Right lobe of liver (tissue), 6 donors: ENCODE measurements at regions not wholly inside any gene's neighbourhood (a gene's known extent, or its start where the extent isn't known, plus 50 kb on each side); places are given as distances from the start of the nearest gene placed in this dataset.

ENCODE experiments used
- ATAC-seq, 4 donors: fragments of 200-7000 bp; cut with Tn5 transposase; one replicate each; pipeline ENCODE4 v1.9.1; 2020; ENCODE audit warnings: mild to moderate bottlenecking in 4 of 4, moderate library complexity in 4 of 4
- DNase-seq, 3 donors: peaks; one replicate each; pipeline ENCODE4 v3.0.0-alpha.2; 2020
- H3K27ac ChIP-seq, 3 donors: fragments of 200-600 bp; one replicate each; pipeline ENCODE4 v1.8.0; 2022
- H3K27me3 ChIP-seq, 2 donors: fragments of 200-600 bp; one replicate each; pipeline ENCODE4 v1.8.0; 2022
- H3K36me3 ChIP-seq, 4 donors: fragments of 200-600 bp; sonication (generic) in 1 of 4; one replicate each; pipeline versions ENCODE4 v1.5.1 to v1.8.0; 2017 to 2022; ENCODE audit warnings: control low read depth in 1 of 4
- H3K4me1 ChIP-seq, 4 donors: fragments of 200-600 bp; sonication (generic) in 1 of 4; one replicate each; pipeline versions ENCODE4 v1.5.1 to v1.8.0; 2017 to 2022; ENCODE audit warnings: control low read depth in 1 of 4
- H3K4me3 ChIP-seq, 3 donors: fragments of 200-600 bp; one replicate each; pipeline ENCODE4 v1.8.0; 2022
- H3K9me3 ChIP-seq, 4 donors: fragments of 200-600 bp; sonication (generic) in 1 of 4; one replicate each; pipeline versions ENCODE4 v1.5.1 to v1.8.0; 2017 to 2022; ENCODE audit warnings: control low read depth in 1 of 4
- CTCF ChIP-seq, 4 donors: fragments of 200-600 bp in 3 of 4; fragments of 450-650 bp in 1 of 4; IDR thresholded peaks; one replicate each; pipeline versions ENCODE4 v1.5.1 to v1.8.0; 2016 to 2022; ENCODE audit warnings: antibody characterized with exemption in 4 of 4, mild to moderate bottlenecking in 2 of 4
- POLR2A ChIP-seq: fragments of 450-650 bp; IDR thresholded peaks from one replicate; pipeline ENCODE4 v1.6.1; 2017; ENCODE audit warnings: antibody characterized with exemption, mild to moderate bottlenecking
- WGBS: methylation state at CpG from one replicate; pipeline ENCODE4 v1.1.6; 2018; ENCODE audit warnings: low coverage, low lambda C conversion rate; ENCODE audit not compliant: insufficient coverage; ENCODE audit errors: missing lambda C conversion rate; 5-methylcytosine and 5-hydroxymethylcytosine counted together
- intact Hi-C, 2 donors: fragments of 100-400 bp; cut with DNase I; formaldehyde crosslinking; loops; one replicate each; pipeline versions ENCODE4 v1.11.2 to v1.14.1; 2022
- donor health status: DM: no; HTN: yes; CAD: no.
- donor health status: DM: no; HTN: no; CAD: no.
- donor health status: DM: no; HTN: no; CAD: no.
- donor health status: DM: no; HTN: yes; CAD: no.
- donor health status: DM: no; HTN: yes; CAD: no.

GRCh38 chr3:44125882-44126281, 115.8 kb upstream of the TOPAZ1 start:
- no peak for TF ChIP-seq CTCF (IDR thresholded peaks at IDR 0.05)
- no peak for TF ChIP-seq POLR2A
- H3K9me3 ChIP-seq: no peaks in the 10 kb centered on the region
- no peak overlapping the region for H3K27ac ChIP-seq
- no peak for DNase-seq
- ATAC-seq: peak in 1 of 4 donors; percentile 8
- 33% methylated on average over 1 of the region's 4 CpGs for WGBS
- H3K4me1 ChIP-seq: no peaks in the 10 kb centered on the region
- H3K27me3 ChIP-seq: no peaks in the 10 kb centered on the region
- H3K4me3 ChIP-seq: no peak overlapping the region
- intact Hi-C loops: no loop called here
- H3K36me3 ChIP-seq: no peaks in the 10 kb centered on the region

GRCh38 chr3:44128057-44128775, 113.5 kb upstream of the TOPAZ1 start:
- Histone ChIP-seq H3K27ac (no peak overlapping the region), H3K9me3 (no peaks in the 10 kb centered on the region), H3K27me3 (no peaks in the 10 kb centered on the region), H3K4me3 (no peak overlapping the region), H3K4me1 (no peaks in the 10 kb centered on the region), H3K36me3 (no peaks in the 10 kb centered on the region)
- no peak for ATAC-seq
- no peak for DNase-seq
- 61% methylated on average over 2 of the region's 7 CpGs for WGBS
- intact Hi-C loops: no loop called here
- TF ChIP-seq POLR2A (no peak), CTCF (IDR thresholded peaks at IDR 0.05) (no peak)

- intact Hi-C loops: no loop called here
- Histone ChIP-seq H3K27ac (no peak overlapping the region), H3K9me3 (no peaks in the 10 kb centered on the region), H3K4me3 (no peak overlapping the region), H3K36me3 (no peaks in the 10 kb centered on the region), H3K4me1 (no peaks in the 10 kb centered on the region), H3K27me3 (no peaks in the 10 kb centered on the region)
- ATAC-seq: no peak
- WGBS: 56% methylated on average over 2 of the region's 4 CpGs
- TF ChIP-seq POLR2A: no peak
- TF ChIP-seq CTCF (IDR thresholded peaks at IDR 0.05): no peak
- DNase-seq: no peak
Observed at GRCh38 chr3:44130249-44130648, 111.4 kb upstream of the TOPAZ1 start.

GRCh38 chr3:44132061-44132460, 109.6 kb upstream of the TOPAZ1 start:
- 77% methylated on average over 4 of the region's 4 CpGs for WGBS
- no peaks in the 10 kb centered on the region for H3K4me1 ChIP-seq
- H3K27ac ChIP-seq: no peak overlapping the region
- no peak overlapping the region for H3K4me3 ChIP-seq
- TF ChIP-seq CTCF (IDR thresholded peaks at IDR 0.05): no peak
- no peak for TF ChIP-seq POLR2A
- no peaks in the 10 kb centered on the region for H3K36me3 ChIP-seq
- H3K9me3 ChIP-seq: no peaks in the 10 kb centered on the region
- intact Hi-C loops: no loop called here
- ATAC-seq (no peak), DNase-seq (no peak)
- no peaks in the 10 kb centered on the region for H3K27me3 ChIP-seq

GRCh38 chr3:44132593-44132992, 109.1 kb upstream of the TOPAZ1 start:
- intact Hi-C loops: no loop called here
- H3K27me3 ChIP-seq: no peaks in the 10 kb centered on the region
- H3K36me3 ChIP-seq: no peaks in the 10 kb centered on the region
- no peak for TF ChIP-seq POLR2A
- no peak for TF ChIP-seq CTCF (IDR thresholded peaks at IDR 0.05)
- DNase-seq: no peak
- no peaks in the 10 kb centered on the region for H3K9me3 ChIP-seq
- ATAC-seq: no peak
- H3K4me3 ChIP-seq: no peak overlapping the region
- H3K4me1 ChIP-seq: no peaks in the 10 kb centered on the region
- 44% methylated on average over 7 of the region's 7 CpGs for WGBS
- no peak overlapping the region for H3K27ac ChIP-seq
